ENCODE measurements at regions not wholly inside any gene's neighbourhood (a gene's known extent, or its start where the extent isn't known, plus 50 kb on each side); places are given as distances from the start of the nearest gene placed in this dataset. TPM values are rescaled to one million over a fixed set of nuclear protein-coding genes. Genes with fewer than 3 reads are reported as not detected.

Small RNA genes lying in the stretch of these regions (small RNA-seq; reads per million reads assigned to genes)
- gene RF00322 (ENCODE audit: insufficient read length, low read depth, low replicate concordance): not detected
- not detected for gene RNU6-99P (ENCODE audit: insufficient read length, low read depth, low replicate concordance)
